T-helper 1 cell treated with Interleukin-12 subunit alpha and Interleukin-12 subunit beta and Interleukin-4 antibody, amounts not matched to agents 30 ng/mL and 1 ng/mL, for 36 hours (primary cell): ENCODE measurements at regions not wholly inside any gene's neighbourhood (a gene's known extent, or its start where the extent isn't known, plus 50 kb on each side); places are given as distances from the start of the nearest gene placed in this dataset.

ENCODE experiments used
- intact Hi-C: fragments of 100-400 bp; cut with micrococcal nuclease; formaldehyde crosslinking; loops from one replicate; pipeline ENCODE4 v1.15.1; 2024

GRCh38 chr4:153988492-153989363 lies 199.8 kb upstream of the SFRP2 start:
- intact Hi-C loops: no loop called here

DNA sequence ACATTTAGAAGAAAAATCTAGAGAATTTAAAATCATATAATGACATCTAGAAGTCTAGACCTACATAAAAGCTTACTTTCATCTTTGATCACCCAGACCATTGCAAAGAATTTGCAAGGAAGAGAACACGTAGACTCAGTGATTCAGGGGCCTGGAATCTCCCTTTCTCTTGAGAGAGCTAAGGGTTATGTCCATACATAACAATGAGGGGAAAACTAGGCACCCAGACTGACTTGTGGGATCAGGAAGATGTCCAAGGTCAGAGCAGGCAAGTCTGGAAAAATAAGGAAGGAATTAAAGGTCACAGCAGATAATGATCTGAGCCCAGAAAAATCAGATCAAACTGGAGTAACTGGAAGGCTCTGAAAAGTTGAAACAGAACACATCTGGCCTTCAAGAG lies 198.4 kb upstream of the SFRP2 start:
- intact Hi-C loops: no loop called here

GRCh38 chr4:153976954-153977353 lies 188.1 kb upstream of the SFRP2 start:
- intact Hi-C loops: no loop called here

DNA sequence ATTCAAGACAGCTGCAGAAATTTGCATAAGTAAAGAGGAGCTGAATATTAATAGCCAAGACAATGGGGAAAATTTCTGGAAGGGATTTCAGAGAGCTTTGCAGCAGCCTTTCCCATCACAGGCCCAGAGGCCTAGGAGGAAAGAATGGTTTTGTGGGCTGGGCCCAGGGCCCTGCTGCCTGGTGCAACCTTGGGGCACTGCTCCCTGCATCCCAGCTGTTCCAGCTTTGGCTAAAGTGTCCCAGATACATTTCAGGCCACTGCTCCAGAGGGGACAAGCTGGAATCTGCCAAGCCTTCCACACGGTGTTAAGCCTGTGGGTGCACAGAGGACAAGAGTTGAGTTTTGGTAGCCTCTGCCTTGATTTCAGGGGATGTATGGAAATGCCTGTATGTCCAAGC lies 185.6 kb upstream of the SFRP2 start:
- intact Hi-C loops: no loop called here

DNA sequence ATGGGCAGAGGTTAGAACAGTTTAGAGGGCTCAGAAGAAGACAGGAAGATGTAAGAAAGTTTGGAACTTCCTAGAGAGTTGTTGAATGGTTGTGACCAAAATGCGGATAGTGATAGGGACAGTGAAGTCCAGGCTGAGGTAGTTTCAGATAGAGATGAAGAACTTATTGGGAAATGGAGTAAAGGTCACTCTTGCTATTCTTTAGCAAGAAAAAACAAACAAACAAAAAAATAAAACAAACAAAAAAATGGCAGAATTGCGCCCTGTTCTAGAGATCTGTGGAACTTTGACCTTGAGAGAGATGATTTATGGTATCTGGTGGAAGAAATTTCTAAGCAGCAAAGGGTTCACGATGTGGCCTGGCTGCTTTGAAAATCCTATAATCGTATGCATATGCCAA lies 185.1 kb upstream of the SFRP2 start:
- intact Hi-C loops: no loop called here

DNA sequence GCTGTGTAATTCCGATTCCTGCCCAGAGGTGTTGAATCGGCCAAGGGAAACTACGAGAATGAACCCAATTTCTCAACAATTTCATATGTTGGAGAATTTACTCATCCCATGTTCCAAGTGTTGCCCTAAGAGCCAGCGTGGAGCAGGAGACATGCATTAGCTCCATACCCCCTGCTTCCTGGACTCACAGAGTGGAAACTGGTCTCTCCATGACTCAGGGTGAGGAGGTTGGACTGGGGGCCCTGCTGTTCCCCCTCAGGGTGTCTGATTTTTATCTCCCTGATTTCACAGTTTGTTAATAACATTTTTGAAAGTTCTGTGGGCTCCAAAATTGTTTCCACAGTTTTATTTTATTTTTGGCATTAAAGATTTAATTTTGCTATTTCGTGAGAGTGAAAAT lies 183.0 kb upstream of the SFRP2 start:
- intact Hi-C loops: no loop called here

DNA sequence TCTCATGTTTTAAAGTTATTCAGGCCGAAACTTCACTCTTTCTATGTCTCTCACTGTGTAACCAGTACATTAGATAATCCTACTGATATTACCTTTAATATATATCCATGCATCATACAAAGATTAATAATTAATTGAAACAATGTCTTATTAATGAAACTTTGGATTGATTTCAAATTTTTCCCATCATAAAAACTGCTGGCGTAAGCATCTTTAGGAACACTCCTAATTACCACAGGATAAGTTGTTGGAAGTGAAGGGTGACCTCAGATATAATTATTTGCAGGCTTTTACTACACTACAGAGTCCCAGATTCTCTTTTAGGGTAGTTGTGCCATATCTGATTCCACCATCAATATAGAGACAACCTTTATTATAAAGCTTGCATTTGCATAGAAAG lies 181.3 kb upstream of the SFRP2 start:
- intact Hi-C loops: no loop called here

- intact Hi-C loops: no loop called here
Measured at GRCh38 chr4:153969542-153969941, 180.7 kb upstream of the SFRP2 start.

- intact Hi-C loops: no loop called here
Measured at GRCh38 chr4:153966641-153967040, 177.8 kb upstream of the SFRP2 start.

- intact Hi-C loops: no loop called here
Measured at GRCh38 chr4:153963216-153963615, 174.3 kb upstream of the SFRP2 start.

DNA sequence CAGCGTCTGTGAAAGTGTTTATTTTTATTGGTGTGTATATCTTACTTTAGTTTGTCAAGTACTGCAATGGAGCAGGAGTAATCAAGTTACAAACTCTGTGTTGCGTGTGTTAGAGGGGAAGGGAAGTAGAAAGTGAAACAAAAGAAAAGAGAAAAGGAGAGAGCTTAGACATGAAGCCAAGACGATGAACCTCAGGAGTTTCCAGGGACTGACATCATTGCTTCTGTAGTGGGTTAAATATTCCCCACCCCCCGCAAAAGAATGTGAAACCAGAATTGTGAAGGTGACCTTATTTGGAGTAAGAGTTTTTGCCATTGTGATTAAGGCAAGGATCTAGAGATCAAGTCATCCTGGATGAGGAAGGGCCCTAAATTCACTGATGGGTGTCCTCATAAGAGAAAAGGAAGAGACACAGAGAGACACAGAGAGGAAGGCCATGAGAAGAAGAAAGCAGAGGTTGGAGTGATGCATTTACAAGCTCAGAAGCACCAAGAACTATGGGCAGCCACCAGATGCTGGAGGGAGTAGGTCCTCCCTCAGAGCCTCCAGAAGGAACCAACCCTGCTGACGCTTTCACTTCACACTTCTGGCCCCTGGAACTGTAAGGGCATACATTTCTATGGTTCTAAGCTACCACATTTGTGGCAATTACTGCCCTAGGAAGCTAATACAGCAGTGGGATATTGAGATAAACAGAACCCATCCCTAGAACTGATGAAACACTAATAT lies 173.6 kb upstream of the SFRP2 start:
- intact Hi-C loops: no loop called here

DNA sequence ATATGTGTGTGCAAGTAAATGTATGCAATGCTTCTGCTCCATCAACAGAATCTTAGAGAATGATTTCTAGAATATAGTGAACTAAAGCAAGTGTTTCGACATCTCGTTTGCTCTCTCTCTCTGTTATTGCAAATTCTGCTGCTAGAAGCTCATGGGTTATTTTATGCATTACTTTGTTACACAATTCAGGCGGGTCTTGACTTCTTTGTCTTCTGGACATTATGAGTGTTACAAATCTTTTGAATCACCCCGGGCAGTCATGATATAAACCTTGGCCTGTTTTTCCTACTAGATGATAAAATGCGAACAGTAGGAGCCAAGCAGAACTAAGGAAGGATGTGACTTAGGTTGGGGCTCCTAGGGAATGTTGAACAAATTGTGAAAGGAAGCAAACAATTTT lies 166.4 kb upstream of the SFRP2 start:
- intact Hi-C loops: loop anchor here (10.0 kb wide), 1 partner anchor 141 kb away; no protein-coding TSS in a partner anchor

GRCh38 chr4:153954654-153955053 lies 165.8 kb upstream of the SFRP2 start:
- intact Hi-C loops: loop anchor here (10.0 kb wide), 1 partner anchor 140 kb away; no protein-coding TSS in a partner anchor

- intact Hi-C loops: loop anchor here (10.0 kb wide), 1 partner anchor 136 kb away; no protein-coding TSS in a partner anchor
Measured at GRCh38 chr4:153950100-153950979, 161.5 kb upstream of the SFRP2 start.

DNA sequence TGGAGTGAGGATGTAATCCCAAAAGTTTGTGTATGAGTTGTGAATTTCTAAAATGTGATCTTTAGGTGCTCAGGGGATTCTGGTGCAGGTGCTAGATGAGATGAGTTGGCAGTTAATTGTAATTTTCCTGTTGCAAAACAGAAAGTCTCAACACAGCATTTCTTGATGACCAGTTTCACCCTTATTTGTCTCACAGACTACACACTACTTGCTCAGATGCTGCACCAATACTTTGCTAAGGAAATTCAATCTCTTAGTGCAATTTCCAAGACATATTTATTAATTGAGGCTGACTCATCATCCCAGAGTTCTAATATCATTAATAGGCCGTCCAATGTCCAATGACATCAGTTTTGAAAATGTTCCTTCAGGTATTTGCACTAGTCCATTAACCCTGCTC lies 159.2 kb upstream of the SFRP2 start:
- intact Hi-C loops: no loop called here

GRCh38 chr4:153947124-153947523 lies 158.2 kb upstream of the SFRP2 start:
- intact Hi-C loops: no loop called here

- intact Hi-C loops: no loop called here
Measured at GRCh38 chr4:153945704-153946103, 156.8 kb upstream of the SFRP2 start.

DNA sequence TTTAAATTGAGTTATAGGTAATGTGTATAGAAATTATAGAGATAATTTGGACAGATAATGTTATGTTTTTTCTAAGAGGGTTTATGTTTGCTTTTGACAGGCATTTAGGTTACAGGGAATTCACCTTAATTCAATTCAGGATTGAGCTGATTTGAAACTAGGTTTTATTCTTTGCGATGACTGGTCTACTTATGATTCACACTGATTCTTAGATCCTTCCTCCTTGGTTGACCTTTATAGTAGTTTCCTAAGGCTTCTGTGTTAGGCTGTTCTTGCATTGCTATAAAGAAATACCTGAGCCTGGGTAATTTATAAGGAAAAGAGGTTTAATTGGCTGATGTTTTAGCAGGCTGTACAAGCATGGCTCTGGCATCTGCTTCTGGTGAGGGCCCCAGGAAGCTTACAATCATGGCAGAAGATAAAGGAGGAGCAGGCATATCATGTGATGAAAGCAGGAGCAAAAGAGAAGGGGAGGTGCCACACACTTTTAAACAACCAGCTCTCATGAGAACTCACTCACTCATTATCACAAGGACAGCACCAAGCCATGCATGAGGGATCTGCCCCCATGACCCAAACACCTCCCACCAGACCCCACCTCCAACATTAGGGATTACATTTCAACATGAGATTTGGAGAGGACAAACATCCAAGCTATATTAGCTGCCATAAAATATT lies 155.0 kb upstream of the SFRP2 start:
- intact Hi-C loops: no loop called here

GRCh38 chr4:153940916-153941315 lies 152.0 kb upstream of the SFRP2 start:
- intact Hi-C loops: no loop called here

GRCh38 chr4:153939570-153939969 lies 150.7 kb upstream of the SFRP2 start:
- intact Hi-C loops: no loop called here

DNA sequence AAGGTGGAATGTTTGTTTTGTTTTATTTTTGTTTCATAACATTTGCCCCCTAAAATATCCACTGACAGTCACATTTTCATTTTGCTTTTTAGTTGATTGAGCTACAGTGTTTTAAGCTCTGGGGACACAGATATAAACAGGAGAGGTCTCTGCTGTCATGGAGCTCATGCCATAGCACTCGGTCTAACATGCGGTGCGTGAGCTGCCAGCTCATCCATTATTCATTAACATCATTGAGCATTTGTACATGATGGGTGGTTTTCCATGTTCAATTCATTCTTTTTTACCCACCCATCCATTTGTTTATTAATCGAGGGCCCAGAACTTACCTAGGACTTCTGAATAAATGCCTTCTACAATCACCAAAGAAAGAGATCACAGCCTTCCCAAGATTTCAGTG lies 150.1 kb upstream of the SFRP2 start:
- intact Hi-C loops: no loop called here
